Nucleus accumbens (tissue), 56 donors: ENCODE measurements at regions not wholly inside any gene's neighbourhood (a gene's known extent, or its start where the extent isn't known, plus 50 kb on each side); places are given as distances from the start of the nearest gene placed in this dataset.
"Not testable (repeated sequence)": the region's sequence is repeated elsewhere in the genome, so short reads cannot be mapped to it uniquely, and the experiment has no call there.

Source experiments
- DNase-seq, 56 donors: peaks; one replicate each; lab custom pipeline; 2025; lab: John Stamatoyannopoulos, UW

DNA sequence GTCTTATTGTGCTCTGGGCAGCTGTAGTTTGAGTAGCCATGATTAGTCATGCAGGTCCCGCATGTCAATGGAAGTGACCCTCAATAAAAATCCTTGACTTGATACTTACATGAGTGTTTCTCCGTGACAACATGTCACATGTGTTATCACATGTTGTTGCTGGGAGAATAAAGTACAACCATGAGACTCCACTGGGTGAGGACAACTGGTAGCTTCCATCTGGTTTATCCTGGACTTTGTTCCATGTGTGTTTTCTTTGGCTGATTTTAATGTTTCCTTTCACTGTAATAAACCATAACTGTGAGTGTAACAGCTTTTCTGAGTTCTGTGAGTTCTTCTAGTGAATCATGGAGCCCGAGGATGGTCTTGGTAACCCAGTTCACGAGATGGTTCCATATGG, 63.1 kb upstream of the NDN start:
- DNase-seq: no peak

DNA sequence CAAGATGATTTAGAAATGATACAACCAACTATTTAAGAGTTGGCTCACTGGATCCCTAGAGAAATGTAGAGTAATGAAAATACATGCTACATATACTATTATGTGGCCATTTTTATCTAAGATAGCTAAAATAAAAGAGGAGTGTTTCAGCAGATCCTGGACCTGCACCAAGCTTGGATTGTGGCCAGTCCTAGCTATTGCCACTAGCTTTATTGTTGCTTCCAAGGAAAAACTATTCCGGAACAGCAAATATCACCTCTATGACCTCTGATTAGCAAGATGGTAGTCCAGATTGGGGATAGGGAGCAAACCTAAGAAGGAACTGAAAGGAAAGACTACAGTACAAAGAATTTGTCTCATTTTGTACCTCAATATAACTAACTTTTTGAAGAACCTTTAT, 63.7 kb upstream of the NDN start:
- DNase-seq: no peak

- no peak for DNase-seq
These were observed 66.1 kb upstream of the NDN start for GRCh38 chr15:23753248-23753647.

DNA sequence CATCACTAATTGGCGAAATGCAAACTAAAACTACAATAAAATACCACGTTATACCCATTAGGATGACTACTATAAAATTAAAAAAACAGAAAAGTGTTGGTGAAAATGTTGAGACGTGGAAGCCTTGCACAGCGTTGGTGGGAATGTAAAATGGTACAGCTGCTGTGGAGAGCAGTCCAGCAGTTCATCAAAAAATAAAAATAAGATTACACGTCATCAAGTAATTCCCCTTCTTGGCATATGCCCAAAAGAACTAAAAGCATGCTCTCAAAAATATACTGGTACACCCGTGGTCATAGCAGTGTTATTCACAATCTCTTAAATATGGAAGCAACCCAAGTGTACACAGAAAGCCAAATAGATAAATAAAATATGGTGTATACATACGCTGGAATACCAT, 71.8 kb upstream of the NDN start:
- DNase-seq: no peak

DNA sequence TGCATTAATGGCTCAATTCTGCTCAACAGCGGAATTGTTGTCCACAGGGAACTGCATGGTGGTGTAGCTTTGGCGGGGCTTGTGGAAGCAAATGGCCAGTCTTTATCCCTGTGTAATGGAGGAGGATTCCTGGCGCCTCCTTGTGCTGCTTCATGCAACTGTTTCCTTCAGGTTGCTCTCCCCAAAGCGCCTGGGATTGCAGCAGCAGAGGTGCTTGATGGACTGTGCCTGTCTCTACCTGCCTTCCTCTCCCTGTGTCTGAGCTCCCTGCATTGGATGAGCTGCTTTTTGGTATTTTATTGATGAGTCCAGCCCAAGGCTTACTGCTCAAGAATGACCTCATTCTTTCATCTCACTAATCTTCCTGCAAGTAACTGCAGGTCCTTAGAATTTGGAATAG, 72.9 kb upstream of the NDN start:
- no peak for DNase-seq

GRCh38 chr15:23761386-23761785, 74.3 kb upstream of the NDN start:
- no peak for DNase-seq

DNA sequence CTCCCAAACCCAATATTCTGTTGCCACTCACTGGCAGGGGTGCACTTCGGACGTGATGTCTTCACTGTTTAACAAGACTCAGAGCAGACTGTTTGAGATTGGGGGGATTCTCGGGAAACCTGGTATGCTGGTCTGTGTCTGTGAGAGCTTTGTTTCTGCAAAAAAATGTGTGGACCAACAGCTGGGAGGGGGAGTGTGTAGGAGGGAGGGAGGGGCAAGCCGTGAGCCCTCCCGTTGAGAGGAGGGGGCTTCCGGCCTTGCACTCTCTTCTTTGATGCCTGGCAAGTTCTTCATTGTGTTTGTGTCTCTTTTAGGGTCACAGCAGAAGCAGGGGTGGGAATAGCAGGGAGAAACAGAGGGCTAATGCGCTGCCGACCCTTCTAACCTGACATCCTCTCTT, 74.9 kb upstream of the NDN start:
- DNase-seq: no peak

DNA sequence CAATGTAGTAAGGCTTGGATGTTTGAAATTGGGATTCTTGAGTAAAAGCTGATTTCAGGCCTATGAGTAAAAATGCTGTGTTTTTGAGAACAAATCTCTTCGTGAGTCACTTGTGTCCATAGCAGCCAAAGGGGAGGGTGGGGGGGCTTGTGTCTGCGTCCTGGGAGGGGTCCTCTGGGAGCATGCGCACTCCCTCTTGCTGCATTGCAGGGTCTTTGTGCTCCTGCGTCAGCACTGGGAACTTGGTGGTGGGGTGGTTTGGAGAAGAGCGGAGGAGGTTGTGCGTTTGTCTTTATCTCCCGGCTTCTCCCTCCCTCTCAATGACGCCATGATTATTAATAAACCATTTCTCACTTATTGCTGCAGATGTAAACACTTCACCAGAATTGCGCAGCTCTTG, 75.9 kb upstream of the NDN start:
- DNase-seq: no peak

DNA sequence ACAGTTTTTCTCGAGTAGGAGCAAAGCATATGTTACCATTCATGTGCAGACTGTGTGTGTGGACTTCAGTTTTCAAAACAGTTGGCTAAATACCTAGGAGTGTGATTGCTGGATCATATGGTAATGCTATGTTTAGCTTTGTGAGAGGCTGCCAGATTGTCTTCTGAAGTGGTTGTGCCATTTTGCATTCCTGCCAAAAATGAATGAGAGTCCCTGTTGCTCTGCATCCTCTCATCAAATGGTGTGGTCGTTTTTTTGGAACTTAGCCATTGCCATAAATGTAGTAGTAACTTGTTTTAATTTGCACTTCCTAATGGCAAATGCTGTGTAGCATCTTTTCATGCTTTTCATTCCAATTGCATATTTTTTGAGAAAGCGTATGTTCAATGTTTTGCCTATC, 77.2 kb upstream of the NDN start:
- no peak for DNase-seq

DNA sequence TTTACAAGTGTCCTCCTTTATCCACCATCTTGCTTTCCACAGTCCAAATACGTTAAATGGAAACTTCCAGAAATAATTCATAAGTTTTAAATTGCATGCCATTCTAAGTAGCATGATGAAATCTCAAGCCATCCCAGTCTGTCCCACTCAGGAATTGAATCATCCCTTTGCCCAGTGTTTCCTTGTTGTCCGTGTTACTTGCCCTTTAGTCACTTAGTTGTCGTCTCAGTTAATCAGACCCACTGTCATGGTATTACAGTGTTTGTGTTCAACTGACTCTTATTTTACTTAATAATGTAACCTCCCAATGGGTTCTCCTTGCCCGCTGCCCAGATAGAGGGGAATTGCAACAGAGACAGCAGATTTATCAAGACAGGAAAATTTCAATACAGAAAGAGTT, 77.6 kb upstream of the NDN start:
- no peak for DNase-seq

DNA sequence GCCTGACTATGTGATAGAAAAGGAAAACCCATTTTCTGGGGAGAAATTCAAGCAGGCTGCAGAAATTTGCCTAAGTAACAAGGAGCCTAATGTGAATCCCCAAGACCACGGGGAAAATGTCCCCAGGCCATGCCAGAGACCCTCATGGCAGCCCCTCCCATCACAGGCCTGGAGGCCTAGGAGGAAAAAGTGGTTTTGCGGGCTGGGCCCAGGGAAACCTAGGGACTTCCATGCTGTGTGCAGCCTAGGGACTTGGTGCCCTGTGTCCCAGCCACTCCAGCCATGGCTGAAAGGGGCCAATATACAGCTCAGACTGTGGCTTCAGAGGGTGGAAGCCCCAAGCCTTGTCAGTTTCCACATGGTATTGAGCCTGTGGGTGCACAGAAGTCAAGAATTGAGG, 79.7 kb upstream of the NDN start:
- not testable (repeated sequence) for DNase-seq

DNA sequence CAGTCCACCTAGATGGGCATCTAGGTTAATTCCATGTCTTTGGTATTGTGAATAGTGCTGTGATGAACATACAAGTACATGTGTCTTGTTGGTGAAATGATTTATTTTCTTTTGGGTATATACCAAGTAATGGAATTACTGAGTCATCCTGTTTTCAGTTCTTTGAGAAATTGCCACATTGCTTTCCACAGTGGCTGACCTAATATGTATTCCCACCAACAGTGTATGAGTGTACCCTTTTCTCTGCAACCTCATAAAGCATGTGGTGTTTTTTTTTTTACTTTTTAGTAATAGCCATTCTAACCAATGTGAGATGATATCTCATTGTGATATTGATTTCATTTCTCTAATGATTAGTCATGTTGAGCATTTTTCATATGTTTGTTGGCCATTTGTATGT, 86.0 kb upstream of the NDN start:
- DNase-seq: no peak

- DNase-seq: no peak
These were observed 100.4 kb upstream of the NDN start for GRCh38 chr15:23787346-23788105.

DNA sequence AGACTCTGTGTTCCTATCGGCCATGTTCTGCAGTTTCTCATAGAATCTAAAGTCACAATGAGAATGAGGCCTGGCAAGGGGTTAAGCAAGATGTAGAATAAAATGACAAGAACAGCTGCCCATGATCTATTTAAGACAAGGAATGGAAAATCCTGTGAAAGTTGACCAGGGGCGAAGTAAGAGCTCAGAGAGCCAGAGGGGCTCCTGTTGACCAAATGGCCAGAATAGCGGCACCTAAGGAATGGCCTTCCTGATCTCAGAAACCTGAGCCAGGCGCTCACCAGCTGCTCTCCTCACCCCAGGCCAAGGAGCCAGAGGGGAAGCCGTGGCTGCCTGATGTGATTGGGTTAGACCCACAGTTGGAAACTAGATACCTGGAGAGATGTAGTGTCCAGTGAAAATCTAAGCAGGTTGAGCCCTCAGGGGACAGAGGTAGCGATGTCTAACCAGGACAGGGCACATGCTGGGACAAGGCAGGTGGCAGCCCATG, 106.1 kb upstream of the NDN start:
- no peak for DNase-seq

DNA sequence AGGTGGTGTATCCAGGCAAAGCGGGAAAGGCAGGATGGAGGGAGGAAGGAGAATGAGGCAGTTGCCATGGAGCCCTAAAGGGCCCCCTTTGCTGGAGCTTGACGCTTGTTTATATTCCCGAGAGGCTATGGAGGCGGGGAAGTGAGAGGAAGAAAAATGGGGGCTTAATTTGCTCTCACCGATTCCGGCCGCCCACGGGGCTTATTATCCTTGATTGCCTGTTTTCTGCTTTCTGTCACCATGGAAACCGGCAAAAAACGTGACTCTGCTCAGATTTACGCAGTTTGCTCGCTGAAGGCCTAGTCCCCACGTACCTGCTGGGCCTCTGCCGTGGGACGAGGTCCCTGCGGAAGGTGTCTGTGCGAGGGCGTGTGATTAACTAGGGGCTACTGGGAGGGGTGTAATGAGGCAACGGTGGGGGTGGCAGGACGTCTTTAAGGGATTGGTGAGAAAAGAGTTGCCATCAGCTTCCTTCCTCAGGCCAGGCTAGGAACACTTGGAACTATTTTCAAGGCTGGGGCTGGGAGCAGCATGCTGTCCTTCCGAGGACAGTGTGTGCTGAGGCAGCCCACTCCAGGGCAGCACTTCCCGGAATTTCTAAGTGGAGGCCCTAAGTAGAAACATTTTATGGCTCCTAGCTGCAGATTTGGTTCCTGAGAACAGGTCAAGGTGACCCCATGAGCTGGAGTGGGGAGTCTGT, 110.8 kb upstream of the NDN start:
- peak in 37 of 56 donors; percentile 5 to 85 (median 47) for DNase-seq

DNA sequence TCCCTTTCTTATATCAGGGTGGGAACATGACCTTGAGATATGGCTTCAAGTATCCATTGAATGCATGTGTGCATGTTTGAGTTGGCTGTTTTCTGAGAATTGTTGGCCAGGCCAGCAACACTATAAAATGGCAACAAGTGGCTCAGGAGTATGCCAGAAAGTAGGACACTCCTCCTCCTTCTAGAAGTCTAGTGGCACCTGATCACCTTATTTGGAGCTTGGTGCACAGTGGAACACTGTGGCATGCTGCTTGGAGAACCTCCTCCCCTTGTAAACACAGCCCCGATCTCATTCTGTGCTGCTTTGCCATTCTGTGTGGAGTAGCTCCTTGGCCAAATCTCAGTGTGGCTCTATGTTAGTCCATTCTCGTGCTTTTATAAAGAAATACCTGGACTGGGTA, 114.8 kb upstream of the NDN start:
- no peak for DNase-seq

- DNase-seq: not testable (repeated sequence)
These were observed 115.9 kb upstream of the NDN start for GRCh38 chr15:23802896-23803435.

DNA sequence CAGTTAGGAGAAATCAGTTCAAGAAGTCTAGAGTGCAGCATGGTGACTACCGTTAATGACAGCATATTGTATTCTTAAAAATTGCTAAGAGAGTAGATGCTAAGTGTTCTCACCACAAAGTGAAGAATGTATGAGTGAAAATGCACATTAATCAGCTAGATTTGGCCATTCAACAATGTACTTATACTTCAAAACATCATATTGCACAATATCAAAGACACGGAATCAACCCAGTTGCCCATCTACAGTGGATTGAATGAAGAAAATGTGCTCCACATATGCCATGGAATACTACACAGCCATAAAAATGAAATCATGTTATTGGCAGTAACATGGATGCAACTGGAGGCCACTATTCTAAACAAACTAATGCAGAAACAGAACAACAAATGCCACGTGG, 119.9 kb upstream of the NDN start:
- no peak for DNase-seq

DNA sequence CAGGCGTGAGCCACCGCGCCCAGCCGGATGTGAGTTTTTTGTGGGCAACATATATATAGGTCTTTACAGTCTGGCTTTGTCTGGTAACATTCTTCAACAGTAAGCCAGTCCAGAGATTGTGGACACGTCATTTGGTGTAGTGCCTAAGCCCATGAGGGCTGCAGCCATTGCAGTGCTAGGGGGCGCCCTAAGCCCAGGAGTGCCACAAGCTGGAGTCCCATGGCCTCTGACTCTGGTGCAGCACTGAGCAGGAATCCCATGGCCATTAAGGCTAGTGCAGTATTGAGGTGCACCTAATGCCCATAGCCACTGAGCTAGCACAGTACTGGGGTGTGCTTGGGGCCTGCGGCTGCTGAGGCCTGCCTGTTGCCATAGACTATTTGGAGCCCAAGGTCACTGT, 136.4 kb upstream of the NDN start:
- DNase-seq: no peak

DNA sequence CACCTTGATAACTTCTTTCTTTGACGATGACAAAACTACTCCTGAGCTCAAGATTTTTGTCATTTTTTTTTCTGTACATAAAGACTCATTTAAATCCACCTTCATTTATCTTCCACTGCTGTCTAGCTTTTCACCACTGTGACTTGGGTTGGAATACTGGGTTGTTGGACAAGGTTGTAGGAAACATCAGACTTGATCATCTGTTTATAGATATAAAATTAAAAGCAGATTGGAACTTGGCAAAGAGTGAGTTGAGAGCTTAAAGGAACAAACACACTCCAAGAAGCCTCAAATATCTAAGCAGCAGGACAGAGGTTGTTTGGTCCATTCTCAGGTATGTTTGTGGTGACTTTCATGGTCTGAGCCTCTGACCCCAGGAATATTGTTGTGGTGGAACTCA, 141.7 kb upstream of the NDN start:
- DNase-seq: no peak

DNA sequence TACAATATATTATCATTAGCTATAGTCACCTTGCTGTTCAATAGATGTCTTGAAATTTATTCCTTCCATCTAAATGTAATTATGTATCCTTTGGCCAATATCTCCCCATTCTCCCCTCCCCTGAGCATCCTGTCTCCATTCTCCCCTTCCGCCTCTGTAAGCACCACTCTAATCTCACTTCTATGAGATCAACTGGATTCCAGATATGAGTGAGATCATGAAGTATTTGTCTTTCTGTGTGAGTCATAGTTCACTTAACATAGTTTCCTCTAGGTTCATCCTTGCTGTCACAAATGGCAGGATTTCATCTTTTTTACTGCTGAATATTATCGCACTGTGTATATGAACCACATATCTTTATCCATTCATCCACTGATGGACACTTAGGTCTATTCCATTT, 148.8 kb upstream of the NDN start:
- no peak for DNase-seq

GRCh38 chr15:23839893-23840474, 152.9 kb upstream of the NDN start:
- no peak for DNase-seq
